Nephron (organoid): ENCODE measurements at regions not wholly inside any gene's neighbourhood (a gene's known extent, or its start where the extent isn't known, plus 50 kb on each side); places are given as distances from the start of the nearest gene placed in this dataset.

Experiments used
- H3K27ac Mint-ChIP-seq, 3 experiments: 2 replicates each; pipeline ENCODE4 v1.8.0; 2020; ENCODE audit warnings: mixed read lengths in 3 of 3, mild to moderate bottlenecking in 2 of 3, moderate library complexity in 1 of 3
- H3K27me3 Mint-ChIP-seq: 2 replicates; pipeline ENCODE4 v1.8.0; 2021; ENCODE audit warnings: low read depth, mild to moderate bottlenecking, moderate library complexity, mixed read lengths
- H3K36me3 Mint-ChIP-seq: 2 replicates; pipeline ENCODE4 v1.8.0; 2020; ENCODE audit warnings: low read depth, mixed read lengths
- H3K4me1 Mint-ChIP-seq: 2 replicates; pipeline ENCODE4 v1.8.0; 2020; ENCODE audit warnings: mixed read lengths
- H3K4me3 Mint-ChIP-seq, 3 experiments: 2 replicates each; pipeline ENCODE4 v1.8.0; 2020; ENCODE audit warnings: mild to moderate bottlenecking in 3 of 3, mixed read lengths in 3 of 3, moderate library complexity in 2 of 3
- H3K9me3 Mint-ChIP-seq: 2 replicates; pipeline ENCODE4 v1.8.0; 2020; ENCODE audit warnings: mixed read lengths
- TF ChIP-seq, protein P1 (sequence below), 3 experiments: fragments of 200-600 bp; sonication (generic); IDR thresholded peaks; one replicate each; pipeline ENCODE4 v1.5.0; 2021; ENCODE audit warnings: antibody characterized with exemption in 3 of 3; ENCODE audit not compliant: unreplicated experiment in 3 of 3

DNA sequence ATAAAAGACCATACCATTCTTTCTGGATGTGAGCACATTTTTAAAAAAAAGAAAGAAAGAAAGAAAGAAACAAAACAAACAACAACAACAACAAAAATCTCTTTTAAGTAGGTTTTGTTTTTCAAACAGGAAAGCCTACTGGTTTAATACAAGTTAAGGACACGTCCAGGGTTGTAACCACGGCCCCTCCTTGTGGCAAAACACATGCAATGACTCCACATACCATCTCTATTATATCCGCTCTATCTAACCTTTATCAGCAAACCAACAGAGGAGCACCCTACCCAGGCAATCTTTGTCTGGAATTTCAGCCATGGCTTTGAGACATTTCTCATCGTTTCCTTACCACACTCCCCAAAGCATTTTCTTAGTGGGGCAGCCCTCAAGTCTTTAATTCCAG is 360.5 kb upstream of the TMPO start:
- peak overlapping the region in 1 of 3 experiments; percentile 20 for H3K27ac Mint-ChIP-seq
- H3K4me3 Mint-ChIP-seq, result no peak overlapping the region
- TF ChIP-seq, protein P1, sequence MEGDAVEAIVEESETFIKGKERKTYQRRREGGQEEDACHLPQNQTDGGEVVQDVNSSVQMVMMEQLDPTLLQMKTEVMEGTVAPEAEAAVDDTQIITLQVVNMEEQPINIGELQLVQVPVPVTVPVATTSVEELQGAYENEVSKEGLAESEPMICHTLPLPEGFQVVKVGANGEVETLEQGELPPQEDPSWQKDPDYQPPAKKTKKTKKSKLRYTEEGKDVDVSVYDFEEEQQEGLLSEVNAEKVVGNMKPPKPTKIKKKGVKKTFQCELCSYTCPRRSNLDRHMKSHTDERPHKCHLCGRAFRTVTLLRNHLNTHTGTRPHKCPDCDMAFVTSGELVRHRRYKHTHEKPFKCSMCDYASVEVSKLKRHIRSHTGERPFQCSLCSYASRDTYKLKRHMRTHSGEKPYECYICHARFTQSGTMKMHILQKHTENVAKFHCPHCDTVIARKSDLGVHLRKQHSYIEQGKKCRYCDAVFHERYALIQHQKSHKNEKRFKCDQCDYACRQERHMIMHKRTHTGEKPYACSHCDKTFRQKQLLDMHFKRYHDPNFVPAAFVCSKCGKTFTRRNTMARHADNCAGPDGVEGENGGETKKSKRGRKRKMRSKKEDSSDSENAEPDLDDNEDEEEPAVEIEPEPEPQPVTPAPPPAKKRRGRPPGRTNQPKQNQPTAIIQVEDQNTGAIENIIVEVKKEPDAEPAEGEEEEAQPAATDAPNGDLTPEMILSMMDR (IDR thresholded peaks at IDR 0.05; ENCODE audit: unreplicated experiment in 3 of 3), result peak; percentile 61 to 68 (median 64)
- H3K4me1 Mint-ChIP-seq, result peaks cover 4% of the 10 kb centered on the region
- H3K27me3 Mint-ChIP-seq, result no peaks in the 10 kb centered on the region
- H3K36me3 Mint-ChIP-seq, result no peaks in the 10 kb centered on the region
- H3K9me3 Mint-ChIP-seq, result no peaks in the 10 kb centered on the region

DNA sequence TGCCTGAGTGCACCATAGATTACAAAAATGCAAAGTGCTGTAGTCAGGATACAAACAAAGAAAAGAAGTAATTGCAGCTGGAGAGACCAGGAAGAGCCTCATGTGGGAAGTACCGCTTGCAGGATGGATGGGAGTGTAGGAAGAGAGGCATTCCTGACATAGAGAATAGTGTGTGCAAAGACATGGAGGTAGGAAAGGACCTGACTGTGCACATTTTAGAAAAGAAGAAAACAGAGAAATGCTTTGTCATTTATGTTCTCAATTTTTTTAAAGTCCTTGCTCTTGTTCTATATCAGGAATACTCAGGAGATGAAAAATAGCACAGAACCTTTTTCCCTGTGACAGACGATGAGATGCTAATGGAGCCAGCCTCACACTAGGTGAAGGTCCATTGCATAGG is 358.7 kb upstream of the TMPO start:
- H3K27me3 Mint-ChIP-seq, result no peaks in the 10 kb centered on the region
- H3K4me1 Mint-ChIP-seq, result peaks cover 4% of the 10 kb centered on the region
- no peaks in the 10 kb centered on the region for H3K9me3 Mint-ChIP-seq
- H3K27ac Mint-ChIP-seq, result peak overlapping the region in 1 of 3 experiments; percentile 9
- TF ChIP-seq, protein P1 (IDR thresholded peaks at IDR 0.05; ENCODE audit: unreplicated experiment in 3 of 3), result no peak
- no peak overlapping the region for H3K4me3 Mint-ChIP-seq
- no peaks in the 10 kb centered on the region for H3K36me3 Mint-ChIP-seq

DNA sequence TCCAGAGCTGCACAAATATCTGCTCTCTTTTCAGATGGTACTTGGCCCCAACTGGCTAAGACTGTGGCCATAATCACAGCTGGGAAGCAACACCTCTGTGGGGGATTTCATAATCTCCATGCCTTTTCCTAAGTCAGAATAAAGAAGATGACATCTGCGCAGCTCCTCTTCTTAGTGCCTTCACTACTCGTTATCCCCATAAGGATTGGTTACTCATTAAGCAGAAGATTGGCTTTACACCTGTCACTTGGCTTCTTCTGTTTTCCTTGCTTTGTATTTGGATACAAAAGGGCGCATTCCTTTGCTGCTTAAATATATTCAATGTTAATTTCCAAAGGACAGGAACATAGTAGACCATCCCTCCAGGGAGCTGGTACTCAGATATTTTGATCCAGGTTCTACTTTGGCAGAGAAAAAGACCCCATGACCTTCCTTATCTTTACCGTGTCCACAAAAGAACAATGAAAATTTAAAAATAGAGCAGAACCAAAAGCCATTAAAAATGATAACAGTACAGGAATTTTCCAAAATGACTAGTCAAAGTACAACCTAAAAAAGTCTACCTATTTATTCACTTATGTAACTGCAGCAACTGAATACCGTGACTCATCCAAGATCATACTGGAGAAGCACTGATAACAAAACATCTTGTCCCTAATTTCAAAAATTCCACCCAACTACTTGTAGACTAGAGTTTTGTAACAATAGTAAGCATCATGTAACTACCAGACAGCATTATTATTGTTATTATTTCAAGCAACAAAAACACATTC is 352.3 kb upstream of the TMPO start:
- Mint-ChIP-seq H3K36me3 (no peaks in the 10 kb centered on the region), H3K27ac (no peak overlapping the region), H3K9me3 (no peaks in the 10 kb centered on the region), H3K27me3 (no peaks in the 10 kb centered on the region), H3K4me1 (no peaks in the 10 kb centered on the region), H3K4me3 (no peak overlapping the region)
- TF ChIP-seq, protein P1 (IDR thresholded peaks at IDR 0.05; ENCODE audit: unreplicated experiment in 3 of 3), result no peak

DNA sequence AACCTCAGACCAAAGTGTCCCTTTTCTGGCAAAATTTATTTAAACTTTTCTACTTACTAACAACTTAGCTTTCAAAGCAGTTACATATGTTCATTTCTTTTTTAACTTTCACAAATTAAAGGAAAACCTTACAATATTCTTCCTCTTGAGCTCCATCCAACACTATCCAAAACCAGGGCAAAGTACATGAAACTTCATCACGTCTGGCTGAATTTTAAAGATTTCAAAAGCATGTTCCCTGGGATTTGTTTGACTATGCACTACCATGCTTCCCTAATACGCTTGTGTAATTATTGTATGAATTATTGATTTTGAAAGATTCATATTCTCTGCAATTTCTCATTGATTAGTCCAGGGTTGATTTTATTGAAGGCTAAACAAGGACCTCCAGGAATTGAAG is 343.1 kb upstream of the TMPO start:
- Mint-ChIP-seq H3K36me3 (no peaks in the 10 kb centered on the region), H3K9me3 (peaks cover 3% of the 10 kb centered on the region), H3K27ac (no peak overlapping the region), H3K4me3 (no peak overlapping the region), H3K27me3 (no peaks in the 10 kb centered on the region), H3K4me1 (no peaks in the 10 kb centered on the region)
- TF ChIP-seq, protein P1 (IDR thresholded peaks at IDR 0.05; ENCODE audit: unreplicated experiment in 3 of 3), result no peak

DNA sequence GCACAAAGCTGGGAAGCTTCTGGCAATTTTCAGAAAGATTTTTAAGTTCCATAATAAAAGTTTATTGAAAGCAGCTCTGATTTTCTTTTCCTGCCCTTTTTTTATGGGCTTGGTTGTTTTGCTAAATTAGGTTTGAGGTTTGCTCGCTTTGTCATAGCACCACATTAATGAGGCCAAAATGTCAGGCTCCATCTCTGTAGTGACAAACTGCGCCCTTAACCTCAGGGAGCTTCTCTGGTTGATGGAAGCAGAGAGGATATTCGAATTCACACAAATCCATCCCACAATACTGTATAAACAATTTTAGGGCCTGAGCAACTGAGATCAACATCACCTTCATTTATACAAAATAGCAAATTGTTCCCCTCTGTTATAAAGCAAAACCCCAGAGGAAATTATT is 342.6 kb upstream of the TMPO start:
- Mint-ChIP-seq H3K4me3 (no peak overlapping the region), H3K4me1 (no peaks in the 10 kb centered on the region), H3K36me3 (no peaks in the 10 kb centered on the region), H3K27me3 (no peaks in the 10 kb centered on the region), H3K27ac (no peak overlapping the region), H3K9me3 (peaks cover 3% of the 10 kb centered on the region)
- TF ChIP-seq, protein P1 (IDR thresholded peaks at IDR 0.05; ENCODE audit: unreplicated experiment in 3 of 3), result no peak
